GM19351 (cell line): ENCODE measurements at regions not wholly inside any gene's neighbourhood (a gene's known extent, or its start where the extent isn't known, plus 50 kb on each side); places are given as distances from the start of the nearest gene placed in this dataset.
"Not testable (repeated sequence)": the region's sequence is repeated elsewhere in the genome, so short reads cannot be mapped to it uniquely, and the experiment has no call there.

Experiments
- ATAC-seq: cut with Tn5 transposase; IDR thresholded peaks from one replicate; pipeline ENCODE4 v1.9.1; 2021; ENCODE audit warnings: mild to moderate bottlenecking, moderate library complexity; ENCODE audit not compliant: unreplicated experiment

DNA sequence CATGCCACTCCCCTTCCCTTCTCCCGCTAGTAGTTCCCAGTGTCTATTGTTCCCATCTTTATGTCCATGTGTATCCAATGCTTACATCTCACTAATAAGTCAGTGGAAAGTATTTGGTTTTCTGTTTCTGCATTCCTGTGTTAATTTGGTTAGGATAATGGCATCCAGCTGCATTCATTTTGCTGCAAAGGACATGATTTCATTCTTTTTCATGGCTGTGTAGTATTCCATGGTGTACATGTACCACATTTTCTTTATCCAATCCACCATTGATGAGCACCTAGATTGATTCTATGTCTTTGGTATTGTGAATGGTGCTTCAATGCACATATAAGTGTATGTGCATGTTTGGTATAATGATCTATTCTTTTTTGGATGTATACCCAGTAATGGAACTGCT is 502.5 kb upstream of the MAP2 start:
- not testable (repeated sequence) for ATAC-seq

DNA sequence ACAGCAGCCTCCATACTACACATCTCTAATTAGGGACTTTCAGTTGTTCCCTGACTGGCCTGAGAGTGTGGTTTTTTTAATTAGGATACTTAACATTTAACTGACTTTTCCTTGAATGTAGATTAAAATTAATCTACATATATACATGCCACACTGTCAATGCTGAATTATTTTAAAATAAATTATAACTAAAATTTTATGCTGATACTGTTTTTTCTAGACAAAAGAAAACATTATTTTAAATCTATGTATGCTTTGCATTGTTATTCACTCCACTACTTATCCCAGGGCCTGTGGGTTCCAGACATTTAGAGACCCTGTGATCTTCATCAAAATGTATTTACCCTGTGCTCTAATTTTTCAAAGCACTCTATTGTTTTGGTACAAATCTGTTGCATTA is 496.0 kb upstream of the MAP2 start:
- no peak for ATAC-seq

DNA sequence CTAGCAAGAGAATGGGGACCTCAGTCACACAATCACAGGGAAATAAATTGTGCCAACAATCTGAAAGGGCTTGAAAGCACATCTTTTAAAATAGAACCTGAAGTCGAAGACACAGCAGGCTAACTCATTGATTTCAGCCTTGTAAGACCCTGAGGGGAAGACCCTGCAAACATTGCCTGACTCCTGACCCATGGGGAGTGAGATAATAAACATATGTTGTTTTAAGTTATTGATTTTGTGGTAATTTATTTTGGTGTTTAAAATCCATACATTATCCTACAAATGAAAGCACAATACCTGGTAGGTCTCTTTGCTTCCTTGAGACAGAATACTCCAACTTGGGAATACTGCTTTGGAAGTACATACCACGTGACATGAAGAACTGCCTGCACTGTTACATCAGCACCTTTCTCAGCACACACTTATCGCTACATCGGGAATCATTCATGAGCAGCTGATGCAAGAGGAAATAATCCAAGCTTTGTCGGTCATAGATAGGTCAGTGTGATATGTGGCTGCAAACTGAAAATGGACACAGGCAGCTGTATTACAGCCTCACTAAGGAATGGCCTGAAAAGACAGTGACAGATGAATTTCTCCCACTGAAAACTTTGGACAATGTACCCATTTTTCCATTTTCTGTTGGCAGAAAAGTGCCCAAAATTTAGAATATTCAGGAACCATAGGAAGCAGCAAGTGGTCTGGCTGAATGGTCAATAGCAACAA is 494.5 kb upstream of the MAP2 start:
- no peak for ATAC-seq

DNA sequence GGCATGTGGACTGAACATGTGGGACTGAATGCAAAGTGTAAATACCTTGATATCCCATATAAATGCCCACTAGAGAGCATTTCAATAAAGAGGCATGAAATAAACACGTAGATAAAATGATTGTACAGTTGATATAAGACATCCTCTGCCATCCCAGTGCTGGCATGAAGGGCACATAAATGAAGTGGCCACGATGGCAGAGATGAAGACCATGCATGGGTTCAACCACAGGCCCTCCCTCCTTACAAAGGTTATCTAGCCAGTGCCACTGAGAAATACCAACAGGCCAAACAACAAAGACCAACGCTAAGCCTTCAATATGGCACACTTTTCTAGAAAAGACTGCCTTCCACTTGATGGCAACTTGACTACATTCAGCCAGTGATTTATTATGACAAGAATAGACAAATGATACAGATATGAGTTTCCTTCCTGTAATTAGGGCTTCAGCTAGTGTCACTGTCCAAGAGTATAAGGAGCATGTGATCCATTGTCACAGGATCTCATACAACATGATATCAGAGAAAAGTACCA is 493.9 kb upstream of the MAP2 start:
- ATAC-seq, result no peak

DNA sequence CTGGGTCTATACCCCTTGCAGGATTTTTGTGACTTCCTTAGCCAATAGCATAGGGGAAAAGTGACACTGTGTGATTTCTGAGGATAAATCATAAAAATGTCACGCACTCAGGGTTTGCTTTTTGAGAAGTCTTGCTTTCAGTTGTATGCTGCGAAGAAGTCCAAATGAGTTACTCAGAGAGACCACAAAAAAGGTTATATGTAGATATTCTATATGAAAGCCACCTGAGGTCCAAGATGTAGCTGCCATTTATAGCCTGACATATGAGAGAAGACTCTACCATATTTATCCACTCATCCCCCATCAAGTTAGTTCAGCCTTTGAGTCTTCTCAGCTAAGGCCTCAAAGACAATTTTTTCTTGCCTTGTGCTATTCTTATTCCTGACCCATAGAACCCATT is 488.3 kb upstream of the MAP2 start:
- ATAC-seq, result no peak

DNA sequence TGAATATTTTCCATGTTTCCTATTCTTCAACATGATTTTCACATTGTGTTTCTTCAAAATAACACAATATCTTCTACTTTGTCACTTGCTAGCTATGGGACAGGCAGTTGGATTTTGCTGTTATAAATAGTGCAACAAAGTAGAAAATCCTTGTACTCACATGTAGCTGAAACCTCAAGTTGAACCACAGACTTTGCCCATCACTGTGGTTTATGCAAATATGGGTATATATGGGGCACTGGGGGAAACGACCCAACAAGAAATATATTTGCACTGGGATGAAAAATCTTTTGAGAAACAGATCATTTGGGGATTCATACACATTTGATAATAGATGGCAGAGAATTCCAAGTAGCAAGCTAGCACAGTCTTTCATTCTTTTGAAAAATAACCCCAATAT is 486.3 kb upstream of the MAP2 start:
- ATAC-seq, result no peak

DNA sequence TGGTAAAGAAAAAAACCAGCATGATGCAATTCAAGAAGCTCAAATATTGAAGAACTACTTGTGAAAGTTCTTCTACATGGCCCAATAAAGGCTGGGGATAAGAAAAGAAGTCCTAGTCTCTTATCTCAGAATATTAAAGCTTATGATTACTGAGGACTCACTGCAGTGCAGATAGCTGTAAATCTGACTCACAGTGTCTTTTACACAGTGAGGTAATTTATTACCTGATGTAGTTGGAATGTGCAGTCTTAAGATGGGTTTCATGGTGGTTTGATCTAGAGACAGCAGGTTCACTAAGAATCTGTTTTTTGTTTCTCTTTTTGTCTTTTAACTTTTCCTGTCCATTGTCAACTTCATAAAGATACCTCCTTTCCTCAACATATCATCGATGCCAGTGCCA is 484.0 kb upstream of the MAP2 start:
- ATAC-seq, result no peak

DNA sequence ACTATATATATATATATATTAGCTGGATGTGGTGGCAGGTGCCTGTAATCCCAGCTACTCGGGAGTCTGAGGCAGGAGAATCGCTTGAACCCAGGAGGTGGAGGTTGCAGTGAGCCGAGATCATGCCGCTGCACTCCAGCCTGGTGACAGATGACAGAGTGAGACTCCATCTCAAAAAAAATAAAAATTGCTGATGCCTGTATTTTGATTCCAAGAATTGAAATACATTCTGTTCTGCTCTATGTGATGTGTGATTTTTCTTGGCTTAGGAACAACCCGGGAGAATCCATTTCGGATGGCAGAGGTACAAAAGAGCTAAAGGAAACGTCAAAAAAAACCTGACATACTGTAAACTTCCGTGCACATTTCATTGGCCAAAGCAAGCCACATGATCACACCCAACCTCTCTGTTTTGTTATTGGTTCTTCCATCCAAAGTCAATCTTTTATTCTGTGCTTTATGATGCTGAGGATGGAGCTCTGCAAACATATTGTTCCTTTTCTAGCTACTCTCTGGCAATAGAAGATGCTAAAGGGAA is 478.1 kb upstream of the MAP2 start:
- ATAC-seq, result no peak

DNA sequence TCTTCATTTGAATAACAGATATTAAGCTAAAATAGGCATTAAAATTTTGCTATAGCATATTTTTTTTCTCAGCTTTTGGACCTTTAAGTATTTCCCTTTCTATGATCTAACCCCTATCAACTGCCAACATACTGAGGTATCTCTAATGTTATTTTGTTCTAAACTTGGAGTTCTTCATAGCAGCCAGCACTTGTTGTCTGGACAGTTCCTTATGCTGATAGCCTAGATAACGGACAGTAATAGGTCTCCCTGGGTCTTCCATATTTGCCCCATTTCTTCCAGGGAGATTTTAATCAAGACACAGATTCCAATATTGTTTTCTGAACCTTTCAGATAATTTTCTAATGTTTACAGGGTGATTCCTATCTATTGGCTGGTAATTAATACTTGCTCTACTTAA is 475.8 kb upstream of the MAP2 start:
- ATAC-seq, result no peak

DNA sequence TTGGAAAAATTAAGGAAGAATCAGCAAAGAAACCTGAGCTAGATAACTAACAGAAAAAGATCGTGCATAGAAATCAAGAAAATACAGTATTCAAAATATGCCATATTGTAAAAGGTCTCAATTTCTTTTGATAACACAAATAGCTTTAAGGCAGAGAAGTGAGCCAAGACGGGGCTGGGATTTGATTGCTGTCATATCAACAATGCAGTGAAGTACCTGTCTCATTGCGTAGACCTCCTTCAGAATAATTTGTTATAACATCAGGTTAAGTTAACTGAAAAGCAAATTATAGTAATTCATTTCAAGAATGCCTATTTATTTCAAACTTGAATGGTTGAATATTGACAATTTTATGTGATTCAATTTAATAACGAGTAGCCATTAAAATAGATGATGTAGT is 453.8 kb upstream of the MAP2 start:
- no peak for ATAC-seq

DNA sequence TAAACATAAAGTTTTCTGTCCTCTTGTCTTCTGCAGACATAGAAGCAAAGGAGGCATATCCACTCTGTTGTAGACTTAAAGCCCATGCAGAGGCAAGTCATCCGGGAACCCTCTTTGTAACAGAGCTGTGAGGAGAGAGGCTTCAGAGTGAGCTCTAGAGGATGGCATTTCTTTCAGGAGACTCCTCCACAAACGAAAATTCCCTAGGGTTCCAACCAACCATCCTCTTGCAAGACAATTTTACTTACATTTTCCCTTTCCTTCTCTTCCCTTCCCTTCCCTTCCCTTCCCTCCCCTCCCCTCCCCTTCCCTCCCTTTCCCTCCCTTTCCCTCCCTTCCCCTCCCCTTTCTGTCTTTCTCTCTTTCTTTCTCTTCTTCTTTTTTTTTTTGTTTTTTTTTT is 446.3 kb upstream of the MAP2 start:
- ATAC-seq, result no peak

DNA sequence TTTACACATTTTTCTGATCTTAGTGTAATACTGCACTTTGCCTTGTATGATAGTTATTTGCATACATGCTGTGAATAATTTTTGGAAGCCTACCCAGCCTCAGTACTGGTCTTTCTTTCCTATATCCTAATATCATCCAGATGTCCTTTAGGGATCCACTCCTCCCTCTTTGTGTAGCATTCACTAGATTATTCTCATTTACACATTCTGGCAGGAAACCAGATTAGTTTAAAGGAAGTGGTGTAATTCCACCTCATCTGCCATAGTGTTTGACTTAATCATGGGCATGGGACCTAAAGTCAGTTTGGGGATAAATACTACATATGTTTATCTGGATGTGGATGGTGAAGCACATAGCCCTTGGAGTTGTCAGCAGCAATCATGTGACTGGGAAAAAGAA is 444.9 kb upstream of the MAP2 start:
- no peak for ATAC-seq

DNA sequence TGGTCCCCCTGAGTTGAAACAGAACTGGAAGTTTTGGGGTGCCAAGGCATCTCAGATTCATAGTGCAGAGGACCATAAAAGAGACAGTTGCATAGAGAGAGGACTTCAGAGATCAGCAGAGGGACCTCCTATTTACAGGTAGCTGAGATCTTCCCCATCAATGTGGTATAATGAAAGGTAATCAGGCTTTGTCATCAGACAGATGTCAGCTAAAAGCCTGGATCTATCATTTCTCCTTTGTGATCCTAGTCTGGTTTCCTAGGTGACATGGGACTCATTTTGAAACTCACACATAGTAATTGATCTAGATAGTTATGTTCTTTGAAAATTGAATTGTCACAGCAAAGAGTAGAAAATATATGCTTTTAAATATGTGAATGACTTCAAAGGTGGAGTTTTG is 443.5 kb upstream of the MAP2 start:
- no peak for ATAC-seq

DNA sequence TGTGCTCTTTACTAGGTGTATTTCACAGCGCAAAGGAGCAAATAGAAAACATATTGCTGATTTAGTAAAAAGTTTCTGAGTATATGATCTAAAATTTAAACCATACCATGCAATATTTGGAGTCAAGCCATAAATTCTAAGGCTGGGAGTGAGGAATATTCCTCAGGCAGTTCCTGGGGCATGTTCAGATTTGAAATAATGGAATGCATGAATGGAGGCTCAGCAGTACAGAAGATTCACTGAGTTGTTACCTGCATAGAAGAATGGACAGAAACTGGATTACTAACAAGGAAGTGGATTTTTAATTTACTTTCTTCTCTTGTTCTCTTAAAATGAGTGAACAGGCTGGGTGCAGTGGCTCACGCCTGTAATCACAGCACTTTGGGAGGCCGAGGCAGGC is 441.0 kb upstream of the MAP2 start:
- no peak for ATAC-seq

DNA sequence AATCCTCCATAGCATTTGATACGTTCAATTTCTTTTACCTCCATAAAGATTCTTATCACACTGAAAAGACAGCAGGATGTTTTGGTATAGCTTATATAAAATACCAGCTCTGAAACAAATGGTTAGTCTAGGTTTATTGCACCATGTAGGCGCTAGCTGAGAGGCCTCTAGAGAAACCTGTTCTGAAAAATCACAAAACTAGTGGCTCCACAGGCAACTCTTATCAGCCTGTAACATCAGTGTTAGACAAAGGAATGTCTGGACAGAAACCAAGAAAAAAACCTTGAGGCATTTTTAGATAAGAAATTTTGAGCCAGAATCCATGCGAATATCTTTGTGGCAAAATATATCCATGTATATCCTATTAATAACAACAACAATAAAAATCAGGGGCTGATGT is 440.4 kb upstream of the MAP2 start:
- no peak for ATAC-seq

DNA sequence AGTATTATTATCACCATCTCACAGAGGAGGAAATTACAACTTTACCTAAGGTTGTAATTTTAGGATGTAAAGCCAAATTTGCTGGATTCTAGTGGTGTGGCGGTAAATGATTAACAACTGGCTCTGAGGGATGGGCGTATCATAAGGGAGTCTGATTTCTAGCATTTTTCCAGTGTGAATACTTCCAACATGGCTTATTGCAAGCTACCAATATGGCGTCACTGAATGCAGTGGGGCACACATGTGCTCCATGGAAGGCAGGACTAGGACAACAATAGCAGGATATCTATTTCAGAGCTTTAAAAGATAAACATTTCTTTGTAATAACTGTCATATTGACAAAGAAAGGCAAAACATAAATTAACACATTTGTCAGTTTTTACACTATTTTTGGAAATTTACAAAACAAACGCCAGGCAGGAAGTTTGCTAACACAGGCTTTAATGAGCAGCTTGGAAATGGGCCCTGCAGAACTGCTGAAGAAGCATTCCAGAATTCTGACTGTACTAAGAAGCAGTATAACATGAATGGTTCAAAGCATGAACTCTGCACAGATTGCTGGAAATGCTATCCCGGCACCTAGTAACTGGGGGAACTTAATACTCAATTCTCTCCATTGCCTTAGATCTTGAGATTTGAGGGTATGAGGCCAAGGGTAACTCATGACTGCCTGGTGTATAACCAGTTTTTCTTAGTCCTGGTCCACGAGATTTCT is 439.3 kb upstream of the MAP2 start:
- ATAC-seq, result no peak

DNA sequence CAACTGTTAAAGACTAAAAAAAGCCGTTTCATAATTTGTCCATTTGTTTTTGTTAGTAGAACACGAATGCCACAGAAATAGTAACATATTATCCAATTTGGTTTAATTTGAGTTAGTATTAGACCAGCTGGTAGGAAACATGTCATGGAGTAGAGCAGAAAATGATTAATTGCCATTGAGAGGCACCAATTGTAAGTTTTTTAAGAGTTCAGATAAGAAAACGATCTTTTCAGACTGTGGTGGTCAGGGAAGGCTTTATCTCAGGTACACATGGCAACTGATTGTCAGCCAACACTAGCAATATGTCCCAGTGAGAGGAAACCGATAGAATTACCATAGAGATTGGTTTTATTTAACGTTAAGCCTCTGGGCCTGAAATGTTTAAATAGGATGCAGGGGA is 438.2 kb upstream of the MAP2 start:
- no peak for ATAC-seq

DNA sequence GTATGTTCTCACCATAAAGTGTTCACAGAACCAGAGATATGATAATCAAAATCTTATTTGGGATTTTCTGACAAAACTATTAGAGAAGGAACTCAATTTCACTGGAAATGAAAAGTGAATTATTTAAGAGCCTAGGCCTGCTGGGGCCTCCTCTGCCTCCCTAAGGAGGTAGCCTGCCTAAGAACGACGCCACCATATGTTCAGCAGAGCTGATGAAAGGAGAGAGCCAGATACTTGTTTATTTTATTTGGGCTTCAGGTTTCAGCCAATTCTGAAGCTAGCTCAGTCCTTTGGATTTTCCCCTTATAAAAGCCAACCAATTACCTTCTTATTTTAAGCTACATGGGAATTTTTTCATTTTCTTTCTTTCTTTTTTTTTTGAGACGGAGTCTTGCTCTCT is 433.1 kb upstream of the MAP2 start:
- ATAC-seq, result no peak

DNA sequence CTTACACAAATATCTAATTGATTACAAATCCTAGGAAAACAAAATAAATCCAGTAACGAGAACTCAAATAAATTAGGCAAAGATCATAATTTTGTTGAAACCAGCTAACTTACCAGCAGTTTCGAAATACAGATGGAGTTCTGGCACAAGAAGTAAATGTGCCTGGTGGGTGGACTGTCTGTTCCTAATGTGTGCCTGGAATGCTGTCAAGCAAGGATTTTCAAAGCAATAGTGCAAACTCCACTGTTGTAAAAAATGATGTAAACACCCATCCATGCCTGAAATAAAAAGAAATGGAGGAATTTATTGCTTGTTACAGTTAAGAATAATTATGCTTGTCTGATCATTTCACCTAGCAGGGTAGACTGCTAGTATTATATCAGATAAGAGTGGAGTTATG is 423.9 kb upstream of the MAP2 start:
- ATAC-seq, result no peak

DNA sequence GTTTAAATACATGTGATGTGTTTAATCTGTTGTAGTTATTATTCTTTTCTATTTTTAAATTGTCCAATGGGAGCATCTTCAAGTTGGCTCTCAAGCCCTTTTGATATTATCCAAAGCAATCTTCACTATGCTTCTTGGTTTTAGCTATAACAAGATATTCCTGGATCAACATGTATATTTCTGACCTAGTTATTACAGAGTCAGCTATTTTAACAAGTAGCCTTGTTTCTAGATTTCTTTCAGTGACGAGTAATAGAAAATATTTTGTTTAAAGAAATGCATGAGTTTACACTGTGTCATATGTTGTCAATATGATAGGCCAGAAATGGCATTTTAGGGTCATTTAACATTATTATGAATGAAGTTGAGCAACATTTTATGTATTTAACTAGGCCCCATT is 421.8 kb upstream of the MAP2 start:
- no peak for ATAC-seq

DNA sequence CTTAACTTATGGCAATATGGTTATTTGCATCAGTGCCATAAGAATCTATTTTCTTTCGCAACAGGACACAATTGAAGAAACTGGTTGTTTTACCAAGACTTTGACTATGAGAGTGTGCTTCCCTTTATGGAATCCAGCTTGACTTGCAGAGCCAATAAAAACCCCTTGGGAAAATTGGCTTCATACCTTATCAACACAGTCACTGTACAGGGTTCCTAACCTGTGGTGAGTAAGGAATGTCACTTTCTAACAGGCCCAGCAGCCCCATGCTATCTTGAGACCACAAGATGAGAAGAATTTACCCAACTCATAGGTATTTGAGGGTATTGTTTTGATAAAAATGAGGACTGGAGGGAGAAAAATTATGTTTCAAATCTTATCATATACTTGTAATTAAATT is 418.5 kb upstream of the MAP2 start:
- ATAC-seq, result no peak

DNA sequence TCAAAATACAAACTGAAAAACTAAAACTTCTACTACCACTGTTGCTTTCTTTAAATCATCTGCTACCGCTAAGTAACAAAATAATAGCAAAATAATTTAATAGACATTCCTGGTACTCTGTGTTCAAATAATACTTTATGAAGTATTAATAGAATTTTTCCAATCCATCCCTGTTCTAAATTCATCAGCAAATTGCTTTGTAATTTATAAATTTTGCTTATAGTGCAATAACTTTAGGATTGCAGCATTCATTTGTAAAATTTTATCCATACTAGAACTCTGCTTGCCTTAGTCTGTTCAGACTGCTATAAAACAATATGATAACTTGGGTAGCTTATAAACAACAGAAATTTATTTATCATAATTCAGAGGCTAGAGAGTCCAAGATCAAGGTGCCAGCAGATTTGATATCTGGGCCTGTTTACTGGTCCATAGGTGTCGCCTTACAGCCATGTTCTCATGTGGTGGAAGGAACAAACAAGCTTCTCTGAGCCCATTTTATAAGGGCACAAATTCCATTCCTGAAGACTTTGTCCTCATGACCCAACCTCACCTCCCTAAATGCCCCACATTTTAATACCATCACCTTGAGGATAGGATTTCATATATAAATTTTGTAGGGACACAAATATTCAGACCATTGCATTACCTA is 415.1 kb upstream of the MAP2 start:
- ATAC-seq, result no peak
